Stimulated activated CD4-positive, alpha-beta T cell treated with anti-CD3 and anti-CD28 coated beads, TNF-alpha, amount 100 ng/mL, for 48 hours (primary cell): ENCODE measurements at regions not wholly inside any gene's neighbourhood (a gene's known extent, or its start where the extent isn't known, plus 50 kb on each side); places are given as distances from the start of the nearest gene placed in this dataset.

Experiments used
- DNase-seq, 3 donors: peaks; one replicate each; pipeline ENCODE4 v3.0.0-alpha.2; 2020; ENCODE audit warnings: low read depth in 3 of 3

DNA sequence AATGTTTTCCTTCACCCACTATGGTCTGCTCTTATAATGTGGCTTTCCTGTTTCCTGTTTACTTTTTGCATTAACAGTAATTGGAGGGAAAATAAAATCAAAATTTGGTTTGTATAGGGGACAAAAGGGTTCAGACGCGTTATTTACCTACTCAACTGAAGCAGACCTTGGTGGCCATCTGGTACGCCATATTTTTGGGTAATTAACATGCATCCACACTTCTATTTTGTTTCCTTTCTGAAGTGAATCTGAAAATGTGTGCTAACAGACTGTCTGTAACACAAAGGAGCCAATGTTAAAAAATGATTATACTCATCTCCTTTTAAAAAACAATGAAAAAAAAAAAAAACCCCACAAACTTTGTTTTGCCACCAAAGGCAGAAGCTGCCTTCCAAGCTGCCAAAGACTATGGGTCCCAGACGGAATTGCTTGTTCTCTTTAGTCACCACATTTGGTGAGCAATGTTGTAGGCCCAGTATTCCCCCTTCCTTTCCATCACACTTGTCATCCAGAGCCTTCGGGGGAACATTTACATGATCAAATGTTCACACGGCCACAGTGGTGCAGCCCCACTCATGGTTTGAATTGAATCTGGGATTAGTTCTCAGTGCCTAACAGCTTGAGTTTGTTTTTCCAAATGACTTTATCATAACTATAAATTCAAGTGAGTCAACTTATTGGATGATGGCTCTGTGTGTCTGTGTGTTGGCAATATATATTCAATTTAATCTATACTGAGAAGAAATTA is 323.7 kb upstream of the CD180 start:
- no peak for DNase-seq

DNA sequence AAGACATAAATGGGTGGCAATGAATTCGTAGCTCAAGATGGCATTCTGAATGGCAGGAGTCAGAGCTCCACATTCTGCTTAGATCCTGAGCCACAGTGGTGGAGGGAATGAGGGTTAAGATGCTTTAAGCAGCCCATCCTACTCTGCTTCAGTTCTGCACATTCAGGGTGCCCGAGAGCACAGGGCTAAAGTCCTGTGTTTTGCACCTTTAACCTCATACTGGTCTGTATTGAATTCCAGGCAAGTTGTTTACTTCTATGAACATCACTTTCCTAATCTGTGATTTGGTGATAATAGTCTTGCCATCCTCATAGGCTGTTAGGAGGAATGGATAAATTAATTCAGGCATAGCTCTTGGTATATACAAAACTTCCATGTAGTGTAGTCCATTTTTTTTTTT is 321.6 kb upstream of the CD180 start:
- DNase-seq = no peak

DNA sequence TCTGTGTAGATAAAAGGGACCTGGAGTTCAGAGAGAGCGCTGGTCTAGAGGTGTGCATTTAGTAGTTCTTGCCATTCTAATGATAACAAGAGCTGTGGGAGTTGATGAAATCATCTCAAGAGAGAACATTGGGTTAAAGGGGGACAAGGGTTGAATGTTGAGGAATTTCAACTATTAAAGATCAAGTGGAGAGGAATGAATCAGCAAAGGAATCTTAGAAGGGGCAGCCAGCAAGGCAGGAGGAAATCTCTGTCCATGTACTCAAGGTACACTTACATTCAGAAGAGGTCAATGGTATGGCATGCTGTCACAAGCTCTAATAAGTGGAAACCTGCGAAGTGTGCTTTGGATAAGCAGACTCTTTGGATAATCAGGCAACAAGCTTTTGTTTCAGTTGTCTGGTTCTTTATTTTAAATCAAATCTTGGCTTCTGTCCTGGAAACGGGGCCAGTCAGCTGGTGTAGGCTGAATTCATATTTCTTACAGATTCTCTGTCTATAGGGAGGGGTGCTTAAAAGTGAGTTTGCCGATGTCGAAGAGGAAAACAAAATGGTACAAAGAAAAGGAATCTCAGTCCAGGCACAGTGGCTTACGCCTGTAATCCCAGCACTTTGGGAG is 320.5 kb upstream of the CD180 start:
- no peak for DNase-seq

DNA sequence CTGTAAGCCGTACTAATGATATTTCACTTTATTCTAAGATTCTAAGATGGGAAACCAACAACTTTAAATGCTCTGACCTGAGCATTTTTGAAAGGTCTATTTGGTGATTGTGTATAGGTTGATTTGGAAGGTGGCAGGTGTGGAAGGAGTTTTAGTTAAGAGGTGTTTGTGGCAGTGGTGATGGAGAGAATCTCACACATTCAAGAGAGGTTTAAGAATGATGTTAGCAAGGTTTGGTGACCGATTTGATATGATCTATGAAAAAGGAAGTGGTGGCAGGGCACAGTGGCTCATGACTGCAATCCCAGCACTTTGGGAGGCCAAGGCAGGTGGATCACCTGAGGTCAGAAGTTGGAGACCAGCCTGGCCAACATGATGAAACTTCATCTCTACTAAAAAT is 319.2 kb upstream of the CD180 start:
- DNase-seq = no peak

DNA sequence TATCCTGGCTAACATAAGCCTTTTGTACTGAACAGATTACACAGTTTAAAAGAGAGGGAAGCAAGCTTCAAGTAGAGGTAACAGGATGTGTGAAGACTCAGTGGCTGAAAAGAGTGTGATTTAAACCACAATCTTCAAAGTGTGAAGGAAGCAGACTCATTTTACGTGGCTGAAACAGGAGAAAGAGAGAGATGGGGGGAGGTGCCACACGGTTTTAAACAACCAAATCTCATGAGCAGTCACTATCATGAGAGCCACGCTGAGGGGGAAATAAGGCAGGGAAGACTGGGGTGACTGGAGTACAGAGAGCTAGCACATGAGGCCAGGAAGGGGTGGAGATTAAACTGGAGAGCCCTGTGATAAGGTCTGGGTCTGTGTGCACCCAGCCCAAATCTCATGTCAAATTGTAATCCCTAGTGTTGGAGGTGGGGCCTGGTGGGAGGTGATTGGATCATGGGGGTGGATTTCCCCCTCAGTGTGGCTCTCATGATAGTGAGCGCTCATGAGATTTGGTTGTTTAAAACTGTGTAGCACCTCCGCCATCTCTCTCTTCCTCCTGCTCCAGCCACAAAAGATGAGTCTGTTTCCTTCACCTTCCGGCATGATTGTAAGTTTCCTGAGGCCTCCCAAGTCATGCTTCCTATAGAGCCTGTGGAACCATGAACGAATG is 318.6 kb upstream of the CD180 start:
- peak in 2 of 3 donors; percentile 9 to 23 for DNase-seq

DNA sequence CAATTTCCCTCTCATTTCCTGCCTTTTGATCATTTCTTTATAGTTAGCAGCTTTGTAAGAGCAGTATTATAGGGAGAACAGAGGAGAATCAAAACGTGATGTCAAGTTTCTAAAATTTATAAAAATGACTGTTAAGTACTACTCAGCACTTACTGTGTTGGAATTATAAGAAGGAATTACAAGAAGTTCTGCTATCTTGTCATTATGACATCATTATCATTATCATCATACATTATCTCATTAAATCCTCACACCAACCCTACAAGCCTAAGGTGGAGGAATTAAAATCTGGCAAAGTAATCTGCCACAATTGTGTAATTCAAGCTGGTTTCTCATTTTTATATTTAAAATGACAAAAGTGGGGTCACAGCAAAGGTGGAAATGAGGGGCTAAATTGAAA is 316.2 kb upstream of the CD180 start:
- no peak for DNase-seq

DNA sequence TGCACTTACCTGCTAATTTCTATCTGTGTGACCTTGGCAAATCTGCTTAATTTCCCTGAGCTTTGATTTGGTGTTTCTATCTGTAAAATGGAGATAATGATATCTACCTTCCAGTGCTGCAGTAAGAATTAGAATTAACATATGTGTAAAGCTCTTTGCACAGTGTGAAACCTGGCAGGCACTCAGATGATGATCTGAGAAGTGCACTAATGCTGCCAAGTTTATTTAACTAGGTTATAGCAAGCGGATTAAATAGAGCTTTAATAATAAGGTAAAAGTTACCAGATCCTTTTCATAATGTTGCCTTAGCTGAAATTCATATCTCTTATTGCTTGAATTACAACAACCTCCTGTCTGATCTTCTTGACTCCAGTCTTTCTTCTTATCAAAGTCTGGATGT is 315.3 kb upstream of the CD180 start:
- DNase-seq = no peak

DNA sequence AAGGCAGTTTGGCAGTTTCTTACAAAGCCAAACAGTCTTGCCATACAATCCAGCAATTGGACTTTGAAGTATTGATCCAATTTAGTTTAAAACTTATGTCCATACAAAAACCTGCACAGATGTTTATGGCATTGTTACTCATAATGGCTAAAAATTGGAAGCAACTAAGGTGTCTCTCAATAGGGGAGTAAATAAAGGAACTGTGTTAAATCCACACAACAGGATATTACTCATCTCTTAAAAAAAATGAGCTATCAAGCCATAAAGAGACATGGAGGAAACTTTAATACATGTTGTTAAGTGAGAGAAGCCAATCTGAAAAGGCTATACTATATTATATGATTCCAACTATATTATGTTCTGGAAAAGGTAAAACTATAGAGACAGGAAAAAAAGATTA is 313.6 kb upstream of the CD180 start:
- no peak for DNase-seq

DNA sequence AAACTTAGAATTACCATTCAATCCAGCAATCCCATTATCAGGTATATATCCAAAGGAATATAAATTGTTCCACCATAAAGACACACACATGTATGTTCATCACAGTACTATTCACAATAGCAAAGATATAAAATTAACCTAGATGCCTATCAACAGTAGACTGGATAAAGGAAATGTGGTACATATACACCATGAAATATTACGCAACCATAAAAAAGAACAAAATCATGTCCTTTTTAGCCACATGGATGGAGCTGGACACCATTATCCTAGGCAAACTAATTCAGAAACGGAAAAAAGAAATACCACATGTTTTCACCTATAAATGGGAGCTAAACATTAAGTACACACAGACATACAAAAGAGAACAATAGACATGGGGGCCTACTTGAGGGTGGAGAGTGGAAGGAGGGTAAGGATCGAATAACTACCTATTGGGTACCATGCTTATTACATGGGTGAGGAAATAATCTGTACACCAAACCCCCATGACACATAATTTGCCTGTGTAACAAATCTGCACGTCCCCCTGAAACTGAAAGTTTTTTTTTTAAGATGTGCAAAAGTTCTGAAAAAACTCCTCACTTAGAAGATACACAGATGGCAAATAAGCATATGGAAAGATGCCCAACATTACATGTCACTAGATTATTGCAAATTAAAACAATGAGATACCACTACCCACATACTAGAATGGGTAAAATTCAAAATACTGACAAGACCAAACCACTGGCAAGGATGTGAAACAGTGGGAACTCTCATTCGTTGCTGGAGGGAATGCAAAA is 313.0 kb upstream of the CD180 start:
- DNase-seq = no peak

DNA sequence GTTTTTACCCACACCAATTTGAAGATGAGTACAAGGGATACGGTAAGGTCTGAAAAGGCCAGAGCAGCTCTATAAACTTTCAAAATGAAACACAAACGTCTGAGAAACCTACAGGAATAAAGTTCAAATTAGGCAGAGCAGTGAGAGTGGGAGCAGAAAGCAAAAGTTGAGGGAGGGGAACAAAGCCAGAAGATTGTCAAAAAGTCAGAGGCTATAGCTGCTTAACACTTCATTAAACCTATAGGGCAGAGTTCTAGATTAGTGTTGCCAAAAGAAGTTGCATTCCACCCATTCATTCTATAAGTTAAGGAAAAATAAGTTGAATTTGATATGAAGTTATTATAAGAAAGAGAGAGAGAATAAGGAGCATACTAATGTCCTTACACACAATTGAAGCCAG is 309.6 kb upstream of the CD180 start:
- no peak for DNase-seq

DNA sequence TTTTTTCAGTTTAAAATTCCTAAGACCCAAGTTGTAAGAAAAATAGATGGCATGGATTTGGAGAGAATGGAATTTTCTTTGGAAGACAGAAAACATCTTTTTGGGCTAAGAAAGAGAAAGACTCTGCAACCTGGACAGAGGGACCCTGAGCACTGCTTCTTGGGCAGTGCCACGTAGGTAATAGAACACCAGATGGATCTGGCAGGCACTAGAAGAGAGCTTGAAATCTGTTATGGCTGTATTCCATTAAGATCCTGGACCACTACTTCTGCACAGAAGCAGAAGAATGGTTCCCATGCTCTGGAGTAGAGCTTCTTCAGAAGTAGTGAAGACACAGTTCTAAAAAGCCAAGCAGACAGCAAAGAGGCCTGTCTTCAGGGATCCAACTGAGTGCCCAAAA is 306.4 kb upstream of the CD180 start:
- DNase-seq = no peak

DNA sequence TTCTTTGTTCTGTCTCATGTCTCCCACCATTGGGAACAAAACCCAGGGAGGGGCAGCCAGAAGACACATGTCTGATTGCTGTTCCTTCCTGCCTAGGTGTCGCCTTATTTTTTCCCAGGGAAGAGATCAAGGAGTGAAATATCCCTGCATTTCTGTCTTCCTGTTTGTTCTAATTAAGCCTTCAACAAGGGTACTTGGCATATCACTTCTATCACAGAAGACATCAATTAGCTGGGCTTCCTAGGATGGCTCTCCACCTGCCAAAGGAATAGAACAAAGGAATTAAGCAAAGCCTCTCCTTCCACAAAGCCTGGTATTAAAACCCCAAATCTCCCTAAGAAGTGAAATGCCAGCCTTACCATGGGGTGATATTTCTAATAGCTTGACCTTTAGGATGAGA is 299.5 kb upstream of the CD180 start:
- DNase-seq = no peak

DNA sequence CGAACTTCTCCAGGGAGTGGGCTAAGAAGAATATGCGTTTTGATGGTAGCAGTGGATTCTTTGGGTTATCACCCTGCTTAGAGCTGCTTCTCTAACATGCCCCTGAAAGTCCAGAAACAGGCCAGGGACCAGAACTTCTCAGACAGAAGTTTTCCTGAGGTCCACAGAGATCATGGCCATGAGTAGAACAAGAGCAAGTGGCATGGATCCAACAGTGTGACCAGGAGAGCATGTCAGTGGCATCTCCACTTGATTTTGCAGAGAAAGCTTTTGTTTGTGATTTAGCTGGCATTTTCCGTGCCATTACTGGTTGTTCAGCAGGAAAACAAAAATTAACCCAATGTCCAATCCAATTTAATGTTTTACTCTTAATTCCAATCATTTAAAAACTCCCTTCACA is 298.5 kb upstream of the CD180 start:
- no peak for DNase-seq

DNA sequence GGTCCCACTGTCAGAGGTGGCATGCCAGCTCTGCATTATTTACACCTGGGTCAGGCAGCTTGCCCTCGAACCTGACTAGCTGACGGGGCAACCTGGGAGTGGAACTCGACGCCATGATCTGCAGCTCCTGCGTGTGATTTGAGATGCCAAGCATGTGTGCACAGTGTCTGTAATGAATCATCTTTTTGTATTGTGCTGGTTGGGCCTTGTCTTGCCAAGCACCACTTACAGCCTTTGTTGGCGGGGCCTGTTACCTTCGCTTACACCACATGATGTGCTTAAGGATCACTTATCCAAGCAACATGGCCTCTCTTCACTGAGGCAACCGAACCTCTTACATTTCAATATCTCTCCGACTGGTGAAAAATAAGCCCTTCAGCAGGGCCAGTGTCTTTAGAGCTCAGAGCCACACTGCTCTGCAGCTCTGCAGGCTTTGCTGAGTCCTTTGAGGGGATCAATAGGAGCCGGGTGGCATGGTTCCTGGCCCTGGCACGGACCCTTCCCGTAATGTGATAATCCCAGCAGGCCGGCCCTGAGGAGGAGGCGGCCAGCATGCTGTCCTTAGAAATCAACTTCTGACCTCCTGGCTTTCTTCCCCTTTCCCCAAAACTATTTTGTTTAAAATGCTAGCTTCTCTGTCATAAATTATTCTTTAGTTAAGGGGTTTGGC is 297.7 kb upstream of the CD180 start:
- DNase-seq = no peak

DNA sequence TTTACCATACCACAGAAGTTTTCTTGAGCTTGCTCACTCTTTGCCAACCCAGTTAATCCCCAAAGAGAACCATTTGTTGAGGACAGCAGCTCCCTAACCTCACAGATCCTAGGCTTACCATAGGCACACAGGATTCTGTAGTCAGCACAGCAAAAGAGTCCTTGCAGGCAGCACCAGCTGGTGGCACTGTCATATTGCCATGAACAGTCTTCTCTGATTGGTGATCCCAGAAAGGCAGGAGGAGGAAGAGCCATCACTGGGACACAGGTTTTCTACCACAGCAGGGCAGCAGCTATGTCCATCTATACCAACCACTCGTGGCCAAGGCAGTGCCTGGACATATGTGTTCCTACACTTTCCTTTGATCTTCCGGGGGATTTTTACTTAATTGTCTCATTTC is 297.1 kb upstream of the CD180 start:
- peak in 1 of 3 donors; percentile 2 for DNase-seq

DNA sequence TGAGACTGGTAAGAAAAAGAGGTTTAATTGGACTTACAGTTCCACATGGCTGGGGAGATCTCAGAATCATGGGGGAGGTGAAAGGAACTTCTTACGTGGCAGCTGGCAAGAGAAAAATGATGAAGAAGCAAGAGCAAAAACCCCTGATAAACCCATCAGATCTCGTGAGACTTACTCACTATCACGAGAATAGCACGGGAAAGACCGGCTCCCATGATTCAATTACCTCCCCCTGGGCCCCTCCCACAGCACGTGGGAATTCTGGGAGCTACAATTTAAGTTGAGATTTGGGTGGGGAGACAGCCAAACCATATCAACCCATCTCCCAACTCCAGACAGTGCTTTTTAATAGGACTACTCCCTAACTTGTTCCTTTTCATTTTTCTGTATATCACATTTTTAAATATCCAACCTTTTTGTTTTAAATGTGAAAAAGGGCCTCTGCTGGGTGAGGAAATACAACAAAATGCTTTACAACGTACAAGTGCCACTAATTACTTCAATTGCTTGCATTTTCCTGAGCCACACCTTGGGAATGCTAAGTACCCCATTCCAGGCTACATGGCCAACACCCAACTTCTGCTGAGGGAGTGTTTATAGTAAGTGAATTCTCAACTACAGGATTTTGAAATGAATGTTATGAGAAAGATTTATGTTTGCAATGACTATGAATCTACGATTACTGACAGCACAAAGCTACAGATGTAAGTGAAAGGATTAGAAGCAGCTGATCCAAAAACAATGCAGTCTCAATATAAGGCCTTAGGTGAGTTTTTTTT is 294.1 kb upstream of the CD180 start:
- DNase-seq = no peak

DNA sequence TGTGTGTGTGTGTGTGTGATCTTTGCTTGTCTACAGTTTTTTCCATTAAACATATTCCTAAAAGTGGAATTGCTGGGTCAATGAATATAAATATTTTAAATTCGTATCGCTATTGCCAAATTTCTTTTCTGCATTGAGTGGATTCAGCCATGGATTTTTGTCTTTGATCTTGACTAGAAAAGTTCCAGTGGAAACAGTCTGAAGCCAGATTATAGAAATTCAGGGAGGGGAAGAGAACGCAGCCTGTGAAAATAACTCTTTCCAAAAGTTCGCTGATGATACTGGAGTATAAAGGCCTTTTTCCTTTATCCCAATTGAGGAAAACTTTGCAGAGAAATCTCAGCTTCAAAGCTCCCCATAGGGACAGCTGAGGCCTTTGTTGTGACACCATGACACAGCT is 292.3 kb upstream of the CD180 start:
- DNase-seq = no peak

DNA sequence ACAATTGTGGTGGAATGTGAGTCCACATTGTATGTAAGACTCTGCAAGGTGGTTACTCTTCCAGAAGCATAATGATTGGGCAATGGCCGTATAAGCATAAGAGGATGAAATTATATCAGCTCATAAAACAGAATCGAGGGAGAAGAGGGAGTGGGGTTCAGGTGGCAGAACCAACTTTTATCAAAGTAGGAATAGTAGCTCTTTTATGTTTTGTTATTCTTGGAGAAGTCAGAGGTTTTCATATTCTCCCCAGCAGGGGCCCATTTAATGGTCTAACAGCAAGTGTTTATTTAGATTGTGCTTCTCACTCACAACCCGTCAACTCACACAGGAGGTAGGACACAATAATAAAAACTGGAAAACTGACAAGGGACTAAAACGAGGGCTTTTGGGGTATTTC is 291.3 kb upstream of the CD180 start:
- DNase-seq = no peak

DNA sequence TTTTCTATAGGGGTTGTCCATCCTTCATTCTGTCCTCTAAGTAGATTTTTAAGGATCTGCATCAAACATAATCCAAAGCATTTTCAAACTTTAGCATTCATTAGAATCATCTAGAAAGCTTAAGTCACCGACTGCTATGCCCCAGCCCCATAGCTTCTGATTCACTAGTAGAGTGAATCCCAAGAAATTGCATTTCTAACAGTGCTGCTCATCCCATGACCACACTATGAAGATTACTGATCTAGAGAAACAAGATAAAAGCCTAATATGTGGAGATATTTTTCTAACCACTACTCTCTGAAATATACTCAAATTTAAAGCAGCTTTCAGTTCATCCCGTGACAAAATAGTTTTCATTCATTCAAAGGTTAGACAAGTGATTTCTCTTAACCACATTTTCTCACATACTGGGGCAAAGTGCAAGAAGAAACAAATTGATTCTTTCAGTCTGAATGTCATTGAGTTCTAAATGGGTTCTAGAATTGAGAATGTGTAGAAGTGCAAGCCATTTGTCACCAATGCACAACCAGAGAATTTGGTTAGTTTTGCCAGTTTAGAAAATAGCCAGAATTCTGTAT is 286.9 kb upstream of the CD180 start:
- no peak for DNase-seq

DNA sequence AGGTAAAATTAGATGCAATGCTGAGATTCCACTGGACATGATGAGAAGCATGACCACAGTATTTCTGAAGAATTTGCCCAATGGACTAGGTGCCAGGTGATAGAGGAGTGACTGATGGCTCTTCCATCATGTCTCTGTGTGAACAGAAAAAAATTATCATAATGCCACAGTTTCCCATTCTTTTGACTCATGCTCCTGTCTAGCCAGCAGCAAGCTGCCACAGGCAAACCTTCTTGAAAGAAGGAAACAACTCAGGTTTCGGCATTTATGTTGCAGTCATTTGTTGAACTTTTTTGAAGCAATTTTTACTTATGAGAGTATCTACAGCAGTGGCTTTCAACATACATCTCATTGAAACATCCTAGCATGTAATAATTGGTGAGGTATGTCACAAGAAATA is 284.8 kb upstream of the CD180 start:
- no peak for DNase-seq

DNA sequence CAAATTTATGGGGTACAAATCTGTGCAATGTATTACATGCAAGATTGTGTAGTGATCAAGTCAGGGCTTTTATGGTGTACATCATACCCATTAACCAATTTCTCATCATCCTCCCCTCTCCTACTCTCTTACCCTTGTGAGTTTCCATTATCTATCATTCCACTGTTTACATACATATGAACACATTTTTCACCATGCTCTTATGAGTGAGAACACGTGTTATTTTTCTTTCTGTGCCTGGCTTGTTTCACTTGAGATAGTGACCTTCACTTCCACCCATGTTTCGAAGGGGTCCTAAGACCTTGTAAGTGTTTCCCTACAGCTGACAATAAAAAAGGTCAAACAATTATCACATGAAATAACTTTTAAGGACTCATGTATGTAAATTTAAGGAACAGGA is 281.7 kb upstream of the CD180 start:
- no peak for DNase-seq
